ENCODE measurements at regions not wholly inside any gene's neighbourhood (a gene's known extent, or its start where the extent isn't known, plus 50 kb on each side); places are given as distances from the start of the nearest gene placed in this dataset.

DNA sequence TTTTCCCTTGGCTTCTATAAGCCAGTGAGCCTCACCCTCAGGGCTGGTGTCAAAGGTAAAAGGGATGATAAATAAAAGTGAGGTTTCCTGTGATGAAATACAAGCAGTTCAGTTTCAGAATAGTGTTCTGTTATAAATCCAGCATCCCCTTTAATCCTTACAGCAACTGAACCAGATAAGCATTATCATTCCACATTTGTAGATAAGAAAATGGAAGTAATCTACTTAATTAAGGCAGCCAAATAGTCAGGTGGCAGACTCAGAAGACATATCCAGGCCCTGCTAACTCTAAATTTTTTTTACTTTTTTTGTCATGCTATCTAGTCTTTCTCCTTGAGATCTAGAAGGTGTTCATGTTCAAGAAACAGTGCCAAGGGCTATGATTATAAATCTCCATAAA lies 99.4 kb upstream of the SOX21 start:
- TF ChIP-seq EZH2 (IDR thresholded peaks at IDR 0.05; ENCODE audit: insufficient read depth, poor library complexity, severe bottlenecking): no peak
- no peak for TF ChIP-seq EZH2phosphoT487 (IDR thresholded peaks at IDR 0.05; ENCODE audit: insufficient read depth, low read depth)
